SK-N-SH treated with all-trans-retinoic acid at 6 μM for 48 hours (cell line): ENCODE measurements at regions not wholly inside any gene's neighbourhood (a gene's known extent, or its start where the extent isn't known, plus 50 kb on each side); places are given as distances from the start of the nearest gene placed in this dataset.

Source experiments
- ATAC-seq: fragments of 200-7000 bp; cut with Tn5 transposase; 3 replicates; pipeline ENCODE4 v1.9.1; 2020; ENCODE audit warnings: mild to moderate bottlenecking, moderate library complexity
- ARNTL ChIP-seq: fragments of 450-650 bp; formaldehyde crosslinking; IDR thresholded peaks from 2 replicates; pipeline ENCODE4 v1.5.0; 2020; ENCODE audit warnings: low read depth, mild to moderate bottlenecking, moderate library complexity, borderline replicate concordance
- BACH2 ChIP-seq: fragments of 250-450 bp; sonication (Bioruptor Pico); IDR thresholded peaks from 2 replicates; pipeline ENCODE4 v1.9.0; 2021; ENCODE audit warnings: mild to moderate bottlenecking, borderline replicate concordance
- CREB5 ChIP-seq: fragments of 250-450 bp; sonication (Bioruptor Pico); IDR thresholded peaks from 2 replicates; pipeline ENCODE4 v1.5.1; 2020; ENCODE audit warnings: low read depth, mild to moderate bottlenecking, moderate library complexity
- CSDC2 ChIP-seq: fragments of 250-450 bp; sonication (Bioruptor Pico); IDR thresholded peaks from 2 replicates; pipeline ENCODE4 v1.5.0; 2020; ENCODE audit warnings: mild to moderate bottlenecking, moderate library complexity
- CSRNP3 ChIP-seq: fragments of 250-450 bp; sonication (Bioruptor Pico); IDR thresholded peaks from 2 replicates; pipeline ENCODE4 v1.5.1; 2021; ENCODE audit warnings: mild to moderate bottlenecking, moderate library complexity
- ESRRG ChIP-seq: fragments of 250-450 bp; sonication (Bioruptor Pico); IDR thresholded peaks from 2 replicates; pipeline ENCODE4 v1.6.1; 2021; ENCODE audit warnings: mild to moderate bottlenecking
- GLIS3 ChIP-seq: fragments of 250-450 bp; sonication (Bioruptor Pico); IDR thresholded peaks from 2 replicates; pipeline ENCODE4 v1.5.0; 2020; ENCODE audit warnings: mild to moderate bottlenecking, moderate library complexity
- ISL1 ChIP-seq: fragments of 250-450 bp; sonication (Bioruptor Pico); IDR thresholded peaks from 2 replicates; pipeline ENCODE4 v2.1.2; 2022; ENCODE audit warnings: mild to moderate bottlenecking, moderate library complexity
- RARB ChIP-seq: fragments of 250-450 bp; sonication (Bioruptor Pico); IDR thresholded peaks from 2 replicates; pipeline ENCODE4 v1.8.0; 2021; ENCODE audit warnings: mild to moderate bottlenecking, moderate library complexity
- SNAI2 ChIP-seq: fragments of 250-450 bp; sonication (Bioruptor Pico); IDR thresholded peaks from 2 replicates; pipeline ENCODE4 v1.5.0; 2020; ENCODE audit warnings: mild to moderate bottlenecking, moderate library complexity
- TCF4 ChIP-seq: fragments of 250-450 bp; sonication (Bioruptor Pico); IDR thresholded peaks from 2 replicates; pipeline ENCODE4 v1.8.0; 2021; ENCODE audit warnings: mild to moderate bottlenecking, moderate library complexity, borderline replicate concordance
- TOX ChIP-seq: fragments of 250-450 bp; sonication (Bioruptor Pico); IDR thresholded peaks from 2 replicates; pipeline ENCODE4 v1.8.0; 2021; ENCODE audit warnings: mild to moderate bottlenecking, moderate library complexity, borderline replicate concordance
- TSHZ2 ChIP-seq: fragments of 250-450 bp; sonication (Bioruptor Pico); IDR thresholded peaks from 2 replicates; pipeline ENCODE4 v1.5.0; 2020; ENCODE audit warnings: mild to moderate bottlenecking, moderate library complexity
- ZC3H10 ChIP-seq: fragments of 250-450 bp; sonication (Bioruptor Pico); IDR thresholded peaks from 2 replicates; pipeline ENCODE4 v1.5.1; 2021; ENCODE audit warnings: mild to moderate bottlenecking, moderate library complexity
- ZFP3 ChIP-seq: fragments of 250-450 bp; sonication (Bioruptor Pico); IDR thresholded peaks from 2 replicates; pipeline ENCODE4 v1.5.0; 2020; ENCODE audit warnings: mild to moderate bottlenecking, moderate library complexity
- ZFP30 ChIP-seq: fragments of 450-650 bp; formaldehyde crosslinking; IDR thresholded peaks from 2 replicates; pipeline ENCODE4 v1.5.0; 2022; ENCODE audit warnings: mild to moderate bottlenecking, moderate library complexity
- ZNF565 ChIP-seq: fragments of 450-650 bp; formaldehyde crosslinking; conservative IDR thresholded peaks from 2 replicates; pipeline ENCODE4 v1.5.0; 2020; ENCODE audit warnings: low read depth, mild to moderate bottlenecking, moderate library complexity
- ZNF70 ChIP-seq: fragments of 450-650 bp; formaldehyde crosslinking; IDR thresholded peaks from 2 replicates; pipeline ENCODE4 v1.5.0; 2020; ENCODE audit warnings: mild to moderate bottlenecking, moderate library complexity
- ZNF8 ChIP-seq: fragments of 450-650 bp; formaldehyde crosslinking; IDR thresholded peaks from 2 replicates; pipeline ENCODE4 v1.5.0; 2020; ENCODE audit warnings: mild to moderate bottlenecking, moderate library complexity
- TF ChIP-seq, protein P1 (sequence below): fragments of 250-450 bp; sonication (Bioruptor Pico); IDR thresholded peaks from 2 replicates; pipeline ENCODE4 v1.8.0; 2021; ENCODE audit warnings: low read depth, mild to moderate bottlenecking, moderate library complexity, borderline replicate concordance

DNA sequence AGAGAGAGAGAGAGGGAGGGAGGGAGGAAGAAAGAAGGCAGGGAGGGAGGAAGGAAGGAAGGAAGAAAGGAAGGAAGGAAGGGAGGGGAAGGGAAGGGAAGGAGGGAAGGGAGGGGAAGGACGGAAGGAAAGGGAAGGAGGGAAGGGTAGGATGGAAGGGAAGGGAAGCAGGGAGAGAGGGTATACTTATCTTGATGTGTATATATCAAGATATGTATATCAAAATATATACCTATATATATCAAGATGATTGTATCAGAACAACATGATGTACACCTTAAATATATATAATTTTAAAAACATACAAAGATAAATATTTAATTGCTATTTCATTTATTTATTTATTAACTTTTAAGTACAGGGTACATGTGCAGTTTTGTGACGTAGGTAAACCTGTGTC is 96.8 kb upstream of the ADAMTS16 start (continued):
- TF ChIP-seq CSRNP3 (CRISPR knock-in tag) (no peak), ZNF8 (CRISPR knock-in tag) (no peak)

GRCh38 chr5:5044247-5044840 is 95.8 kb upstream of the ADAMTS16 start:
- no peak for ATAC-seq
- TF ChIP-seq TOX (no peak), TSHZ2 (CRISPR knock-in tag) (no peak), ESRRG (CRISPR knock-in tag) (no peak), TCF4 (no peak), ZNF70 (CRISPR knock-in tag) (no peak), GLIS3 (CRISPR knock-in tag) (no peak), CSDC2 (CRISPR knock-in tag) (no peak), ZNF565 (CRISPR knock-in tag) (no peak), CSRNP3 (CRISPR knock-in tag) (no peak)
- TF ChIP-seq, protein P1, sequence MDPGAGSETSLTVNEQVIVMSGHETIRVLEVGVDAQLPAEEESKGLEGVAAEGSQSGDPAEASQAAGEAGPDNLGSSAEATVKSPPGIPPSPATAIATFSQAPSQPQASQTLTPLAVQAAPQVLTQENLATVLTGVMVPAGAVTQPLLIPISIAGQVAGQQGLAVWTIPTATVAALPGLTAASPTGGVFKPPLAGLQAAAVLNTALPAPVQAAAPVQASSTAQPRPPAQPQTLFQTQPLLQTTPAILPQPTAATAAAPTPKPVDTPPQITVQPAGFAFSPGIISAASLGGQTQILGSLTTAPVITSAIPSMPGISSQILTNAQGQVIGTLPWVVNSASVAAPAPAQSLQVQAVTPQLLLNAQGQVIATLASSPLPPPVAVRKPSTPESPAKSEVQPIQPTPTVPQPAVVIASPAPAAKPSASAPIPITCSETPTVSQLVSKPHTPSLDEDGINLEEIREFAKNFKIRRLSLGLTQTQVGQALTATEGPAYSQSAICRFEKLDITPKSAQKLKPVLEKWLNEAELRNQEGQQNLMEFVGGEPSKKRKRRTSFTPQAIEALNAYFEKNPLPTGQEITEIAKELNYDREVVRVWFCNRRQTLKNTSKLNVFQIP (CRISPR knock-in tag): no peak

DNA sequence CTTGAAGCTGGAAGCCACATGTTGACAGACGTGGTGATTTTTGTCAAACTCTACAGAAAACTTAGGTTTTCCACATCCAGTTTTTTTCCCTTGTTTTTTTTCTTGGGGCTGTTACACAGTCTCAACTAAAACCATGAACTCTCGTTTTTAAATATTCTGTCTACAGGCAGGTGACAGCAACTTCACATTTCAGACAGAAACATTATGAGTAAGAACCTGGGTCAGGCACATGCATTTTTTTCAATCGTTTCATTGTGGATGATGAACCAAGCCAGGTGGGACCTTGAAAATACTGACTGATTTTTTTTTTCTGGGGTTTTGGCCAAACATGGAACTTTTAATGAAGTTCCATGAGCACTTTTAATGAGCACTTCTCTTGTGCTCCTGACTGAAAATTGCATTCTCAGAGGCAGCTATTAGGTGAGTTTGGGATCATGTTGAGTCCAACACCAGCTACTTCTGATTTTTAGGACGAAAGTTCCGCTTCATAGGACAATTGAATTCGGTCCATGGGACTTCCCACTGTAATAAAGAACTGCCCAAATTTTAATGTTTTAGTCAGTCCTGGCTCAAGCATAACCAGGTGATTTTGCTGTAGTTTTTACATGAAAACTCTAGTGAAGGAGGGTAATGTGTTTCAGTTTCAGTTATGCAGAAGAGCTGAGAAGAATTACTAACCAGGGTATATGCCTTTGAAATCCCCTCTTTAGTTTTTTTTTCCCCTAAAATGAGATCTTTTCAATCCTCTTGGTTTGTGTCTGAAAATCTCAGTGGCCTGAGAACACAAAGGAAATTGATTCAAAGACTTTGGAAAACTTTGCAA is 93.2 kb upstream of the ADAMTS16 start:
- no peak for TF ChIP-seq ZFP3
- TF ChIP-seq ZNF565 (CRISPR knock-in tag): no peak
- no peak for TF ChIP-seq ISL1 (CRISPR knock-in tag)
- TF ChIP-seq BACH2 (CRISPR knock-in tag): no peak
- no peak for TF ChIP-seq CREB5 (CRISPR knock-in tag)
- TF ChIP-seq ARNTL: no peak
- no peak for TF ChIP-seq SNAI2 (CRISPR knock-in tag)
- no peak for TF ChIP-seq ZC3H10 (CRISPR knock-in tag)
- TF ChIP-seq RARB (CRISPR knock-in tag): no peak
- no peak for TF ChIP-seq TOX
- no peak for TF ChIP-seq CSRNP3 (CRISPR knock-in tag)
- TF ChIP-seq ZFP30 (CRISPR knock-in tag): no peak
- no peak for TF ChIP-seq CSDC2 (CRISPR knock-in tag)
- ATAC-seq: no peak
